Fibroblast of villous mesenchyme (primary cell): ENCODE measurements at regions not wholly inside any gene's neighbourhood (a gene's known extent, or its start where the extent isn't known, plus 50 kb on each side); places are given as distances from the start of the nearest gene placed in this dataset.

ENCODE experiments used
- DNase-seq: peaks from one replicate; pipeline ENCODE4 v3.0.0-alpha.2; 2010; ENCODE audit warnings: low read depth
- H3K4me3 ChIP-seq: 2 replicates; pipeline ENCODE4 v1.5.1; 2011; ENCODE audit warnings: low read depth, mild to moderate bottlenecking, low read length
- TF ChIP-seq, protein P1 (sequence below): IDR thresholded peaks from 2 replicates; pipeline ENCODE4 v1.5.1; 2012; ENCODE audit warnings: low read depth, mild to moderate bottlenecking, low read length; ENCODE audit not compliant: insufficient read depth

DNA sequence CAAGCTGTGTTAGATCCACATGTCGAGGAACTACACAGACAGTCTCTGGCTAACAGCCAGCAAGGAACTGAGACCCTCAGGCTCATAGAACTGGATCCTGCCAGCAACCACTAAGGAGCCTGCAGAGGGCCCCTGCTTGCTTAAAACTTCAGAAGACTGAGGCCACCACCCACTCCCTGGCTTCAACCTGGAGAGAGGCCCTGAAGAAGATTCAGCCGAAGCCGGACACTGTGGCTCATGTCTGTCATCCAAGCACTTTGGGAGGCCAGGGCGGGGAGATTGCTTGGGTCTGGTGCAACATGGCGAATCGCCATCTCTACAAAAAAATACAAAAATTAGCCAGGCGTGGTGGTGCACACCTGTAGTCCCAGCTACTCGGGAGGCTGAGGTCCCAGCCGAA lies 92.6 kb upstream of the TMPRSS2 start:
- H3K4me3 ChIP-seq = no peak overlapping the region
- TF ChIP-seq, protein P1, sequence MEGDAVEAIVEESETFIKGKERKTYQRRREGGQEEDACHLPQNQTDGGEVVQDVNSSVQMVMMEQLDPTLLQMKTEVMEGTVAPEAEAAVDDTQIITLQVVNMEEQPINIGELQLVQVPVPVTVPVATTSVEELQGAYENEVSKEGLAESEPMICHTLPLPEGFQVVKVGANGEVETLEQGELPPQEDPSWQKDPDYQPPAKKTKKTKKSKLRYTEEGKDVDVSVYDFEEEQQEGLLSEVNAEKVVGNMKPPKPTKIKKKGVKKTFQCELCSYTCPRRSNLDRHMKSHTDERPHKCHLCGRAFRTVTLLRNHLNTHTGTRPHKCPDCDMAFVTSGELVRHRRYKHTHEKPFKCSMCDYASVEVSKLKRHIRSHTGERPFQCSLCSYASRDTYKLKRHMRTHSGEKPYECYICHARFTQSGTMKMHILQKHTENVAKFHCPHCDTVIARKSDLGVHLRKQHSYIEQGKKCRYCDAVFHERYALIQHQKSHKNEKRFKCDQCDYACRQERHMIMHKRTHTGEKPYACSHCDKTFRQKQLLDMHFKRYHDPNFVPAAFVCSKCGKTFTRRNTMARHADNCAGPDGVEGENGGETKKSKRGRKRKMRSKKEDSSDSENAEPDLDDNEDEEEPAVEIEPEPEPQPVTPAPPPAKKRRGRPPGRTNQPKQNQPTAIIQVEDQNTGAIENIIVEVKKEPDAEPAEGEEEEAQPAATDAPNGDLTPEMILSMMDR = no peak
- no peak for DNase-seq

DNA sequence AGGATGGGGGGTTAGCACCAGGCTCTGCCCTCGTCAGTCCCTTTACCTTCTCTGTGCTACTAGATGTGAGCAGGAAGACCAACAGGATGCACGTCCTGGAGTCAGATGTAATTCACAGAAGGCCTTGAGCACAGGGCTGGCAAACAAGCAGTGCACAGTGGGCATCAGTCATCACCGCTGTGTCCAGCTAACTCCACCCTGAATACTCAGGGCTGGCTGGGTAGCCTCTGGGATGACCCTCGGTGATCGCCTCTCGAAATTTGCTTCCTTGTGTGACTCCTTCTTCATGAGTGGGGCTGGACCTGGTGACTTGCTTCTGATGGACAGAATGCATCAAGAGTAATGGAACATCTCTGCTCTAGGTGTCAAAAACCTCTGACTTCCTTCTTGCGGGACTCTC lies 92.2 kb upstream of the TMPRSS2 start:
- TF ChIP-seq, protein P1 = no peak
- DNase-seq = no peak

DNA sequence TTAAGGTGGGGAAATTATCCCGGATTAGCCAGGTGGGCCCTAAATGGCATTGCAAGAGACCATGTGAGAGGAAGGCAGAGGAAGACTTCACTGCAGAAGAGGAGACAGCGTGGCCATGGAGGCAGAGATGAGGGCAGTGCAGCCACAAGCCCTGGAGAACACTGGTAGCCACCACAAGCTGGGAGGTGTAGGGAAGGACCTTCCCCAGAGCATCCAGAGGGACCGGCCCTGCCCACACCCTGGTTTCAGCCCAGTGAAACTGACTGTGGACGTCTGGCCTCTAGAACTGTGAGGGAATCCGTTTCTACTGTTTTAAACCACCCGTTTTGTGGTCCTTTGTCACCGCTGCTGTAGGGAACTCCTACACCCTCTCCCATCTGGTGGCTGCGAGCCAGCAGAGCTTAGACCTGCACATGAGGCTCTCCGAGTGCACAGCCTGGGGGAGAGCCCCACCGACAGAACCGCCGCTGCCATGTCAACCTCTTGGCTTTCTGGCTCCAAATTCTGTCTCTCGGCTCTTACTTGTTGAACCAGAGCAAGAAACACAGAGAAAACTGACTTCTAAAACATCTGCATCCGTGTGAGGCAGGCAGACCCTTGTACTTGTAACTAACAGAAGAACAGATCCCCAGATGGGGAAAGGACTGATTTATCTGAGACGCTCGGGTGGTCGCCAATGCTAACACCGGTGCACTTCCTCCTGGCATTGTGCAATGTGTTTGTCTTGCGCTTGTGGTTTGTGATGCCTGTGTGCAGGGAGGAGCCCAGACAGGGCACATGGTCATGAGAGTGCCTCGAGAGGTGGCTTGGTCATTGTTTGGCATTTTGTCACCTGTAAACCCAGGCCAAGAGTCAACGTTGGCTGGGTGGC lies 90.8 kb upstream of the TMPRSS2 start:
- no peak overlapping the region for H3K4me3 ChIP-seq
- no peak for DNase-seq
- TF ChIP-seq, protein P1 = no peak

More for the DNA sequence above, 92.2 kb upstream of the TMPRSS2 start:
- no peak overlapping the region for H3K4me3 ChIP-seq

DNA sequence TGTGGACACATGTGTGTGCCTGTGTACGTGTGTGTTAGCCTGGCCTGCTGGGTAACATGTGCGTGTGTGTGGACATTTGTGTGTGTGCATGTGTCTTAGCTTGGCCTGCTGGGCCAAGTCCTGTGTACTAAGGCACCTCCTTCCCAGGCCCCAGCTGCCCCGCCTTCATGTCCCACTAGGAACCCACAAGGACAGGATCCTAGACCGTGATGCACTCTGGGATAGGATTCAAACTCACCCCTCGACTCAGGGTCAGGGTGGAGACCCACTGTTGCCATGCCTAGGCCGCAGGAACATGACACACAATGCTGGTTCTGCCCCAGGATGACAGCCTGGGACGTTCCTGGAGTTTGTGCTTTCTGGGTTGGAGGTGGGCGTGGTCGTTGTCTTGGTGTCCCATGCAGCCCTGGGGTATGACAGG lies 89.9 kb upstream of the TMPRSS2 start:
- TF ChIP-seq, protein P1 = no peak
- no peak for DNase-seq
- H3K4me3 ChIP-seq = no peak overlapping the region

DNA sequence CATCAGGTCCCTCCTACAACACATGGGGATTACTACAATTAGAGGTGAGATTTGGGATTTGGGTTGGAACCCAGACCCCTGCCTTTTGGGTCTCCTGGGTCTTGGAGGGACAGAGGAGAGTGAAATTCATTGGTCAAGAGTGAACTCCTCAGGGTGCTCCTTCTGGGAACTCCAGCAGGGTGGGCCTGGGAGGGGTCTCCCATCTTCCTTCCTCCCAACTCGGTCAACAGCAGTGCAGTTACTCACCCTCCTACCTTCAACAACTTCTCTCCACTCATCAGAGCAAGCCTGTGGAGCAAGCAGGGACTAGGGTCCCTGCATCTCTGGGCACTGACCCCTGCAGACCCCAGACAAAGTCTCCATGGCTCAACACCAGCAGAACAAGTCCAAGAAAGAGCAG lies 89.3 kb upstream of the TMPRSS2 start:
- H3K4me3 ChIP-seq = no peak overlapping the region
- no peak for DNase-seq
- TF ChIP-seq, protein P1 = no peak

DNA sequence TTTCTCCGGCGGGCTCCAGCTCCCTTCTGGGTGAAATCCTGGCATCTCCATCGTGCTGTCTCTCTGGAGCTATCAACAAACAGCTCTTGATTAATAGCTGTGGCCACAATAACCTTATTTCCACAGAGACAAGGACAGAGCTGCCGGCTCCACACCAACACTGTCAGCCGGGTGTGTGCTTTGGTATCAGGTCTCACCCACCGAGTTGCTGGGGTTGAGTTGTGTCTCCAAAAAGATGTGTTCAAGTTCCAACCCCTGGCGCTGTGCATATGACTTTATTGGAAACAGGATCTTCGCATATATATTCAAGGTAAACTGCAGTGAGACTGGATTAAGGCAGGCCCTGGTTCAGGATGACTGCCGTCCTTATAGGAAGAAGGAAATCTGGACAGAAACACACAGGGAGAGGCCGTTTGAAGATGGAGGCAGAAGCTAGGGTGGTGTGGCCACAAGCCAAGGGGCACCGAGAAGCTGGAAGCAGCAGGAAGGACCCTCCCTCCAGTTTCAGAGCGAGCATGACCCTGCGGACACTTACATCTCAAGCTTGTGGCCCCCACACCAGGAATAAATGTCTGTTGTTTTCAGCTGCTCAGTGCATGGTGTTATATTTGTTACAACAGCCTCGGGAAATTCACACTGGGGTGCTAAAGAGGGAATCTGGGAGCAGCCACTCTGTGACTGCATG lies 88.4 kb upstream of the TMPRSS2 start:
- no peak overlapping the region for H3K4me3 ChIP-seq
- TF ChIP-seq, protein P1 = no peak
- DNase-seq = no peak
